NCI-H460 (cell line): ENCODE measurements at regions not wholly inside any gene's neighbourhood (a gene's known extent, or its start where the extent isn't known, plus 50 kb on each side); places are given as distances from the start of the nearest gene placed in this dataset.
"Not testable (repeated sequence)": the region's sequence is repeated elsewhere in the genome, so short reads cannot be mapped to it uniquely, and the experiment has no call there.

Experiments
- DNase-seq: peaks from one replicate; pipeline ENCODE4 v3.0.0-alpha.2; 2016; ENCODE audit warnings: low read depth; ENCODE audit errors: extremely low read depth

GRCh38 chr11:34001557-34002064, 49.9 kb upstream of the CAPRIN1 start:
- DNase-seq: no peak

GRCh38 chr11:33999393-33999792, 52.1 kb upstream of the CAPRIN1 start:
- no peak for DNase-seq

- no peak for DNase-seq
Measured at GRCh38 chr11:33997584-33998251, 53.8 kb upstream of the CAPRIN1 start.

- DNase-seq: peak; percentile 67
Measured at GRCh38 chr11:33996498-33997454, 54.8 kb upstream of the CAPRIN1 start.

GRCh38 chr11:33994937-33995336, 56.6 kb upstream of the CAPRIN1 start:
- DNase-seq: no peak

- not testable (repeated sequence) for DNase-seq
Measured at GRCh38 chr11:33991136-33991535, 60.4 kb upstream of the CAPRIN1 start.

GRCh38 chr11:33990131-33990530, 61.4 kb upstream of the CAPRIN1 start:
- not testable (repeated sequence) for DNase-seq

- no peak for DNase-seq
Measured at GRCh38 chr11:33989461-33989860, 62.1 kb upstream of the CAPRIN1 start.

- DNase-seq: no peak
Measured at GRCh38 chr11:33988586-33989370, 62.8 kb upstream of the CAPRIN1 start.

- DNase-seq: peak; percentile 71
Measured at GRCh38 chr11:33987975-33988580, 63.5 kb upstream of the CAPRIN1 start.

- DNase-seq: no peak
Measured at GRCh38 chr11:33987545-33987944, 64.0 kb upstream of the CAPRIN1 start.

GRCh38 chr11:33986597-33987501, 64.7 kb upstream of the CAPRIN1 start:
- DNase-seq: not testable (repeated sequence)

GRCh38 chr11:33984682-33985389, 66.7 kb upstream of the CAPRIN1 start:
- DNase-seq: no peak

GRCh38 chr11:33982661-33983060, 68.9 kb upstream of the CAPRIN1 start:
- DNase-seq: no peak

GRCh38 chr11:33980897-33981296, 70.6 kb upstream of the CAPRIN1 start:
- no peak for DNase-seq

GRCh38 chr11:33978376-33978775, 73.2 kb upstream of the CAPRIN1 start:
- DNase-seq: no peak

GRCh38 chr11:33977676-33978075, 73.9 kb upstream of the CAPRIN1 start:
- DNase-seq: no peak

GRCh38 chr11:33976495-33977199, 74.9 kb upstream of the CAPRIN1 start:
- no peak for DNase-seq
